Activated naive CD4-positive, alpha-beta T cell treated with anti-CD3 and anti-CD28 coated beads, Interleukin-2, amount 50 U/mL, for 16 hours (primary cell): ENCODE measurements at regions not wholly inside any gene's neighbourhood (a gene's known extent, or its start where the extent isn't known, plus 50 kb on each side); places are given as distances from the start of the nearest gene placed in this dataset.

Source experiments
- DNase-seq: peaks from one replicate; pipeline ENCODE4 v3.0.0-alpha.2; 2020

- DNase-seq: no peak
These were observed 52.0 kb downstream of the LRATD1 start for GRCh38 chr2:14684516-14684915.

GRCh38 chr2:14690926-14691325 is 58.4 kb downstream of the LRATD1 start:
- DNase-seq: no peak

- DNase-seq: no peak
These were observed 61.4 kb downstream of the LRATD1 start for GRCh38 chr2:14693874-14694273.

- no peak for DNase-seq
These were observed 68.2 kb downstream of the LRATD1 start for GRCh38 chr2:14700753-14701152.

GRCh38 chr2:14702258-14702657 is 69.7 kb downstream of the LRATD1 start:
- DNase-seq: no peak

- DNase-seq: no peak
These were observed 73.7 kb downstream of the LRATD1 start for GRCh38 chr2:14706201-14706600.

GRCh38 chr2:14712111-14712510 is 79.6 kb downstream of the LRATD1 start:
- no peak for DNase-seq

- no peak for DNase-seq
These were observed 80.7 kb downstream of the LRATD1 start for GRCh38 chr2:14713248-14713647.

GRCh38 chr2:14715600-14715999 is 83.1 kb downstream of the LRATD1 start:
- DNase-seq: no peak

- DNase-seq: no peak
These were observed 83.8 kb downstream of the LRATD1 start for GRCh38 chr2:14716319-14716718.

- no peak for DNase-seq
These were observed 84.6 kb downstream of the LRATD1 start for GRCh38 chr2:14717131-14717530.

GRCh38 chr2:14720319-14720718 is 87.8 kb downstream of the LRATD1 start:
- no peak for DNase-seq

GRCh38 chr2:14720739-14721138 is 88.2 kb downstream of the LRATD1 start:
- DNase-seq: no peak

- no peak for DNase-seq
These were observed 90.5 kb downstream of the LRATD1 start for GRCh38 chr2:14722904-14723570.

GRCh38 chr2:14723684-14724083 is 91.2 kb downstream of the LRATD1 start:
- DNase-seq: no peak

- DNase-seq: no peak
These were observed 103.2 kb downstream of the LRATD1 start for GRCh38 chr2:14735696-14736095.

- DNase-seq: no peak
These were observed 104.7 kb downstream of the LRATD1 start for GRCh38 chr2:14737201-14737600.

GRCh38 chr2:14743861-14744260 is 111.3 kb downstream of the LRATD1 start:
- no peak for DNase-seq

- no peak for DNase-seq
These were observed 113.0 kb downstream of the LRATD1 start for GRCh38 chr2:14745288-14746076.

GRCh38 chr2:14746133-14746532 is 113.6 kb downstream of the LRATD1 start:
- DNase-seq: no peak

- DNase-seq: no peak
These were observed 114.9 kb downstream of the LRATD1 start for GRCh38 chr2:14747447-14747846.

GRCh38 chr2:14749884-14750283 is 117.4 kb downstream of the LRATD1 start:
- no peak for DNase-seq

GRCh38 chr2:14750433-14750832 is 117.9 kb downstream of the LRATD1 start:
- DNase-seq: no peak

GRCh38 chr2:14751581-14751980 is 119.1 kb downstream of the LRATD1 start:
- no peak for DNase-seq

GRCh38 chr2:14752295-14752694 is 119.8 kb downstream of the LRATD1 start:
- no peak for DNase-seq
